HepG2 (cell line): ENCODE measurements at regions not wholly inside any gene's neighbourhood (a gene's known extent, or its start where the extent isn't known, plus 50 kb on each side); places are given as distances from the start of the nearest gene placed in this dataset.
A peak's percentile ranks its signal among the peaks of the same experiment; 100 is the strongest.

ENCODE experiments used
- AKAP8 ChIP-seq: sonication (generic); formaldehyde crosslinking; IDR thresholded peaks from 2 replicates; pipeline ENCODE4 v1.5.1; 2020; ENCODE audit warnings: mild to moderate bottlenecking, missing genetic modification reagents
- ARID5B ChIP-seq: IDR thresholded peaks from 2 replicates; pipeline ENCODE4 v1.4.0; 2020; ENCODE audit warnings: mild to moderate bottlenecking, missing genetic modification reagents
- ATF7-NPFF ChIP-seq: sonication (generic); formaldehyde crosslinking; IDR thresholded peaks from 2 replicates; pipeline ENCODE4 v1.8.1; 2023; ENCODE audit warnings: mild to moderate bottlenecking, low read depth, missing genetic modification reagents, moderate library complexity
- CREBL2 ChIP-seq: sonication (generic); formaldehyde crosslinking; IDR thresholded peaks from 2 replicates; pipeline ENCODE4 v1.8.1; 2023; ENCODE audit warnings: missing genetic modification reagents, mild to moderate bottlenecking, borderline replicate concordance
- ETV5 ChIP-seq: IDR thresholded peaks from 2 replicates; pipeline ENCODE4 v1.6.1; 2018; ENCODE audit warnings: missing biosample characterization, missing genetic modification reagents, inconsistent platforms, borderline replicate concordance
- FOXP1 ChIP-seq, 2 experiments: fragments of 450-650 bp in 1 of 2; IDR thresholded peaks; 2 replicates each; pipeline ENCODE4 v1.6.1; 2017 to 2018; ENCODE audit warnings: antibody characterized with exemption in 1 of 2
- HHEX ChIP-seq: IDR thresholded peaks from 2 replicates; pipeline ENCODE4 v1.6.1; 2016; ENCODE audit warnings: control low read depth
- IKZF1 ChIP-seq: fragments of 450-650 bp; IDR thresholded peaks from 2 replicates; pipeline ENCODE4 v1.7.1; 2016
- KLF12 ChIP-seq: sonication (generic); formaldehyde crosslinking; IDR thresholded peaks from 2 replicates; pipeline ENCODE4 v1.4.0; 2020; ENCODE audit warnings: missing genetic modification reagents, borderline replicate concordance
- MED1 ChIP-seq: sonication (generic); formaldehyde crosslinking; IDR thresholded peaks from 2 replicates; pipeline ENCODE4 v1.4.0; 2020; ENCODE audit warnings: missing genetic modification reagents
- PAXIP1 ChIP-seq: sonication (generic); formaldehyde crosslinking; conservative IDR thresholded peaks from 2 replicates; pipeline ENCODE4 v1.4.0; 2020; ENCODE audit warnings: mild to moderate bottlenecking, missing genetic modification reagents, moderate library complexity
- SMARCC2 ChIP-seq: fragments of 450-650 bp; IDR thresholded peaks from 2 replicates; pipeline ENCODE4 v1.6.1; 2017; ENCODE audit warnings: antibody characterized with exemption, mild to moderate bottlenecking
- SOX13 ChIP-seq, 3 experiments: fragments of 450-650 bp in 1 of 3; sonication (generic) in 1 of 3; formaldehyde crosslinking in 1 of 3; IDR thresholded peaks in 2 of 3; conservative IDR thresholded peaks in 1 of 3; 2 replicates each; pipeline versions ENCODE4 v1.5.0 to v1.6.1; 2016 to 2020; ENCODE audit warnings: antibody characterized with exemption in 1 of 3, mild to moderate bottlenecking in 1 of 3, missing compliant biosample characterization in 1 of 3, missing genetic modification reagents in 1 of 3, moderate library complexity in 1 of 3
- TEAD3 ChIP-seq: optimal IDR thresholded peaks from 2 replicates; pipeline ENCODE3; 2016; ENCODE audit warnings: borderline replicate concordance
- ZFP37 ChIP-seq: sonication (generic); formaldehyde crosslinking; IDR thresholded peaks from 2 replicates; pipeline ENCODE4 v1.4.0; 2020; ENCODE audit warnings: missing genetic modification reagents, borderline replicate concordance
- ZNF280D ChIP-seq: sonication (generic); formaldehyde crosslinking; IDR thresholded peaks from 2 replicates; pipeline ENCODE4 v1.5.1; 2020; ENCODE audit warnings: mild to moderate bottlenecking, missing genetic modification reagents
- ZNF652 ChIP-seq: IDR thresholded peaks from 2 replicates; pipeline ENCODE4 v1.6.1; 2016; ENCODE audit warnings: low read depth, borderline replicate concordance

GRCh38 chr1:38246955-38247952 is 200.7 kb upstream of the POU3F1 start (continued):
- TF ChIP-seq ARID5B (CRISPR knock-in tag), result 0 out of 2 replicates have a peak, but pooled peaks have one; percentile 38
- no peak for TF ChIP-seq FOXP1 (IDR thresholded peaks at IDR 0.05)
- peak; percentile 59 for TF ChIP-seq FOXP1 (CRISPR knock-in tag; IDR thresholded peaks at IDR 0.05)
- peak; percentile 37; the same call in 1 of the 2 replicates for TF ChIP-seq MED1 (CRISPR knock-in tag)
- no peak for TF ChIP-seq SMARCC2
- TF ChIP-seq ZNF280D (CRISPR knock-in tag), result no peak
- TF ChIP-seq IKZF1, result no peak
- TF ChIP-seq SOX13 (IDR thresholded peaks at IDR 0.05), result no peak; the same call in 1 of the 2 replicates
- TF ChIP-seq SOX13 (CRISPR knock-in tag; conservative IDR thresholded peaks at IDR 0.05 in 1 of 2, IDR thresholded peaks at IDR 0.05 in 1 of 2), result peak in 1 of 2 experiments; percentile 83; a peak in 2 of 4 replicates
- TF ChIP-seq ETV5 (CRISPR knock-in tag), result peak; percentile 27; the same call in 1 of the 2 replicates
- no peak for TF ChIP-seq CREBL2 (CRISPR knock-in tag)
- TF ChIP-seq AKAP8 (CRISPR knock-in tag), result no peak
- no peak for TF ChIP-seq KLF12 (CRISPR knock-in tag)
- TF ChIP-seq TEAD3, result no peak
- TF ChIP-seq ZFP37 (CRISPR knock-in tag), result 0 out of 2 replicates have a peak, but pooled peaks have one; percentile 25
- peak; percentile 53 for TF ChIP-seq PAXIP1 (CRISPR knock-in tag)
- peak; percentile 49; the same call in 1 of the 2 replicates for TF ChIP-seq HHEX
- peak; percentile 62; the same call in 1 of the 2 replicates for TF ChIP-seq ZNF652
- TF ChIP-seq ATF7-NPFF (CRISPR knock-in tag), result no peak
